Stimulated activated CD4-positive, alpha-beta T cell treated with anti-CD3 and anti-CD28 coated beads, Interleukin-4, amount 100 ng/mL, for 1 hour (primary cell): ENCODE measurements at regions not wholly inside any gene's neighbourhood (a gene's known extent, or its start where the extent isn't known, plus 50 kb on each side); places are given as distances from the start of the nearest gene placed in this dataset.

ENCODE experiments used
- DNase-seq: peaks from one replicate; pipeline ENCODE4 v3.0.0-alpha.2; 2020

DNA sequence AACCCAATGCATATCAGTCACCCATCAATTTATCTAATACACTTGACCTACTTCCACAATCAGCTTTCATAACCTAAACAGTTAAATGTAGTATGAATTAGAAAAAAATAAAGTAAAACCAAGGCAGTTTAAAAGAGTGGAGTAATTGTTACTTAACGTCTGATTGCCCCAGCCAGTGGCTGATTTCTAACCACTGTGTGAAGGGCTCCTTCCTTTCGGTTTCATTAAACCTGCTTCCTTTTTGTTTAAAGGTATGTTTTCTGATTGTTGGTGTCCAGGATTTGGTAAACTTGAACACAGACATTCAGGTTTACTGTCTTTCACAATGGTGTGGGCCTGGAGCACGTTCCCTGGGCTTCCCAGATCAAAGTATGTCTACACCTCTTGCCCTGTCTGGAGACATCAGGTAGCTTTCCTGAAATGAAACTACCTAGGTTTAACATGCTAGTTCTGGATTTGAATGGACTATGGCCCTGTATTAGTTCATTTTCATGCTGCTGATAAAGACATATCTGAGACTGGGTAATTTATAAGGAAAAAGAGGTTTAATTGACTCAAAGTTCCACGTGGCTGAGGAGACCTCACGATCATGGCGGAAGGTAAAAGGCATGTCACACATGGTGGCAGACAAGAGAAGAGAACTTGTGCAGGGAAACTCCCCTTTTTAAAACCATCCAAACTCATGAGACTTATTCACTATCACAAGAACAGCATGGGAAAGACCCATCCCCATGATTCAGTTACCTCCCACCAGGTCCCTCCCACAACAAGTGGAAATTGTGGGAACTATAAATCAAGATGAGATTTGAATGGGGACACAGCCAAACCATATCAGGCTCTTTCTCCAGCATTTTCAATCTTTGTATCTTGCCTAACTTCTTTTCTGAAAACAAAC lies 605.2 kb upstream of the ID2 start:
- no peak for DNase-seq

GRCh38 chr2:8078705-8079104 lies 603.2 kb upstream of the ID2 start:
- no peak for DNase-seq

DNA sequence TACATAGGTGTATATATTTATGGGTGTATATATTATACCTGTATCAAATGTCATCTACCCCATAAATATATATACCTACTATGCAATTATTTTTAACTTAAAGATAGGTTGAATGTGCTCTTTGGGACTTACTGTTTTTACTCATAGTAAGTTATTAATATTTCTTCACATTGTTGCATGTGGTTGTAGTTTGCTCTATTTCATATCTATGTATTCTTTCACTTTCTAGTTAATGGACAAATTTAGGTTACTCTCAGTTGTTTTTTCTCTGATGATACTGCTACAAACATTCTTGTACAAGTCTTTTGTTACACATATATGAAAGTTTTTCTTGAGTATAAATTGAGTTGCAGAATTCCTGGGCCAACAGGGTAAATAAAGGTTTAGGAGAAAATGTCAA lies 601.8 kb upstream of the ID2 start:
- DNase-seq: no peak

GRCh38 chr2:8081130-8081529 lies 600.7 kb upstream of the ID2 start:
- no peak for DNase-seq

GRCh38 chr2:8082840-8083239 lies 599.0 kb upstream of the ID2 start:
- no peak for DNase-seq

DNA sequence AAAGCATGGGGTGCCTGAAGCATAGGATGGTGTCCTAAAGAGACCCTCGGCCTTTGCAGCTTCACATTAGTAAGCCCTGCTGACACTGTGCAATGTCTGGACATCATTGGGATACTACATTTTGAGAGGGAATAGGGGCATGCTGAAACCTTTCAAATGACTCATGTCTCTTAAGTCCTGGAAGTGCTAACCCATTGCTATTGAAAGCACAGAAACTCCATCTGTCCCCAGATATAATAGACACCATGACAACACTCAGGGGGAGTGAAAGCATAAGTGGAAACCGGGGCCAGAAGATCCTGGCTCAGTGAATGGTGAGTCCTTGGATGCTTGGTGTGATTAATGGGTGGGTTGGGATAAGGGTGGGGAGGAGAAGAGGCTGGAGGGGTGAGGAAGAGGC lies 595.5 kb upstream of the ID2 start:
- DNase-seq: no peak

- no peak for DNase-seq
Measured at GRCh38 chr2:8086796-8087479, 594.9 kb upstream of the ID2 start.

DNA sequence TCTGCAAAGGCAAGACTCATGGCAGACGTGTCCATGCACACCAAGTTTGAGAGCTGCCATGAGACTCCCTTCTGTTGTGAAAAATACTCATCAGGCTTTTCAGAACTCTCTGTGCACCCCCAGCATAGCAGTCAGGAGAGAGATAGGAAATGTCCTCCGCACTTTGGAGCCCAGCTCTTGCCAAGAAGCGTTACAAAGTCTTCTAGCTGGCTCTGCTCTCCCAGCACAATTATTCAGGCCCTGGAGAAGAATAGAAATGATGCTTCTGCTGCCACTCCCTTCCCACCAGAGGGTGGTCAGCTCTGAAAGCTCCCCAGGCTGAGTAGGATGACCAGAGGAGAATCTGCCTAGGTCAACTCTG lies 594.4 kb upstream of the ID2 start:
- DNase-seq: no peak

DNA sequence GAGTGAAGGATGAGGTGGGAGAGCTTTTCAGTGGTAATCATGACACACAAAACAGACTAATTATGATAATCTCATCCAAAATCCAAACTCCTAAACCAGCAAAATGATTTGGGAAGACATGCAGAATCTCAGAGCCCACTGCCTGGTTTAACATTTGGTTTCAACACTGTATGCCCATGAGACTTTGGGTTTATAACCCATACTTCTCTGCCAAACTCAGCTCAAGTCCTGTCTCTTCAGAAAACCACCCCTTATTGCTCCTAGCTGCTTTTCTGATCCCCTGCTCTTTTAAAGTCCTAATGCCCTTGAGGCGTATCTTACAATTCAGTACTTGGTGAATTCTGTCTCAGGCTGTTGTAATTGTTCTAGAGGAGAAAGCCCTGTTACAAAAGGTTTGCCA lies 593.0 kb upstream of the ID2 start:
- DNase-seq: no peak

GRCh38 chr2:8089596-8089995 lies 592.3 kb upstream of the ID2 start:
- DNase-seq: no peak

GRCh38 chr2:8090748-8091700 lies 590.8 kb upstream of the ID2 start:
- DNase-seq: peak; percentile 57

DNA sequence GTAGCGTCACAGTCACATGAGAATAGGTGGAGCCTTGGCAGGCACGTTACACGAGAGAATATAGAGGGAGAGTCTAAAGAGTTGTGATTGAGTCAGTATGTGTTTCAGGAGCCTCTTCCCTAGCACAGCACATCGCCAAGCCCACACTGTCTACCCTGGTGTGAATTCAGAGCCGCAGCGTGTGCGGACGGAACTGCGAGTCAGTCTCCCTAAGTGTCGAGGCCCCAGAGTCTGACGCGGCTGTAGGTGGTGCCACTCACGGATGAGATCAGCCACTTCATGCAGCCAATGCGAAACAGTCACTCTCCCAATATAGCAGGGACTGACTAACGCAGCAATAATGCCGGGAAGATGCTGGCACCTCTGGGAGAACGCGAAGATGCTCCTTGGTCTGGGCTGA lies 587.3 kb upstream of the ID2 start:
- DNase-seq: no peak

GRCh38 chr2:8095978-8096377 lies 585.9 kb upstream of the ID2 start:
- no peak for DNase-seq

DNA sequence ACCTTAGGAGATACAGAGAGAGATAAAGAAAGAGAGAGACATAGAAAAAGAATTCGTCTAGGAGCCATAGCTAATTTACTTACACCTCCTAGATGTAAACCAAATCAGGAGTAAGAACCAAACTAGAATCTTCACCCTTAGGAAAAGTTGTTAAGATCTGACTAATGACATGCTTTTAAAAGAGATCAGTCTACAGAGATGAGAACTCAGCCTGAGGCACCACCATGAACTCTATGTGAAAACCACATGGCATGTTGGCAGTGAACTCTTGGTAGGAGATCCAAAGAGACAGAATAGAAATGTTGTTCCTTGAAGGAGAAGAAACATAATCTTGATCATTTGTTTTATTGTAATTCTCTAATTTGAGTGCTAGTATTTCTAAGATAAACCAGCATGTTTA lies 585.4 kb upstream of the ID2 start:
- no peak for DNase-seq

GRCh38 chr2:8098476-8099266 lies 583.2 kb upstream of the ID2 start:
- DNase-seq: no peak

GRCh38 chr2:8099267-8099582 lies 582.6 kb upstream of the ID2 start:
- no peak for DNase-seq

DNA sequence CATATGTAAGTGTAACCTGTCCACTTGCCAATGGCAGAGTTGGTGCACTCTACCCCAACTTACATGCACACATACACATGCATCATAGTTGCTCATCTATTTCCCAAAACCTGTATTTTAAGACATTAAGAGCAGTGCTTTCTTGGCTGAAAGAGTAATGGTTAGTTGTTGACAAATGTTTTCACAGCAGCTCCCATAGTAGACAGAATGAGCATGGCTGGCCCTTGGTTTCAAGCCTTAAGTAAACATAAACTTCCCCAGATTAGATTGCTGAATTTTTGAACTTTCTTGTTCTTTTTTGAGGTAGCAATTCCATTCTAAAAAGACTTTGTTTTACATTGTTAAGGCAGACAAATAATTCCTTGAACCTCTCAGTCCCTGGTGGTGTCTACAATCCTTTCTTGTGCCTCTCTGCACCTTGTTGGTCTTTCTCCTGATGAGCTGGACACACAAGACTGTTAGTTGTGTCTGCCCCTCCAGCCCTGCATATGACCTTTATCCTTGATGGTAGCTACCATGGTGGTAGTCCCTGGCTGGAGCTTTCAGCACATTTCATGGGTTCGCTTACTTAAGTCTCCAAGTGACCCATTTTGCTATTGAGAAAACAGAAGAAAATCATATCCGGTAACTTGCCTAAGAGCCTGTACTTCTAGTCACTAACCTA lies 580.1 kb upstream of the ID2 start:
- DNase-seq: no peak

DNA sequence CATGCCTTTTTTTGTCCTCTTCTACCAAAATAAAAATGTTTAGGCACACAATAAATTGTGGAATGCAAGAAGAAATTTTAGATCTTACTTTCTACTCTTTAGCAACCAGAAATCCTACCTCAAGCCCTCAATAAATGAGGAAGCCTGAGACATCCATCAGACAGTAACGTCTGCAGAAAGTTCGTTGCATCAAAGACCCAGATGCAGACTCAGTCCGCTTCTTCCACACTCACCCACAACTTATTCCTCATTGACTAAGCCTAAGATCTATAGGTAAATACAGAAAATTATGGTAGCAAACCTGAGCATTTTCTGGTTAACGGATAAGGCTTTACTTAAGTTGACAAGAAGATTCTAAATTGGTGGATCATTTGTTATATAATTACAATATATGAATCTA lies 579.4 kb upstream of the ID2 start:
- no peak for DNase-seq

DNA sequence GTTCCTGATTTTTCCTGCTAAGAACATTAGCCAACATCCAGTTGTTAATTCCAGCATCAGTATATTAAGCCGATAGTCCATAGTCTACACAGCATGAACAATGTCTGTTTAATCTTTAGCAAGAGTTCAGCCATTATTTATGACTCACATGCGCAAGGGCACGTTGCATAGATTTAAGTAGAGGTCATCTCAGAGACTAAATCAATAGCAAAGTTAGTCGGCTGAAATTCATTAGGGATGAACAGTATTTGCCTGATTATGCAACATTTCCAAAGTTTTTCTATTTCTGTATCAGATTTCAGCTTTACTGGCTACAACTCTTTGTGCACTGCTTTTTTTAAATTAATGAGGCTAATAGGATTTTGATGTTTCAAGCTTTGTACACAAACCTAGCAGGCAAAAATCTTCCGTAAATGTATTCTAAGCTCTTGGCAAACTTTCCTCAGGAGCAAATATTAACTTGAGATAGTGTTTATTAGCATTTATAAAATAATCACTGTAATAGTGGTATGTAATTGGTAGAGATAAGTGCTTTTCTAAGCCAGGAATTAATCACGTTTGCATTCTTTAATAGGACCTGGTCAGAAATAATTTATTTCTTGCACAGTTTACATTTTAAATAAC lies 578.7 kb upstream of the ID2 start:
- no peak for DNase-seq

DNA sequence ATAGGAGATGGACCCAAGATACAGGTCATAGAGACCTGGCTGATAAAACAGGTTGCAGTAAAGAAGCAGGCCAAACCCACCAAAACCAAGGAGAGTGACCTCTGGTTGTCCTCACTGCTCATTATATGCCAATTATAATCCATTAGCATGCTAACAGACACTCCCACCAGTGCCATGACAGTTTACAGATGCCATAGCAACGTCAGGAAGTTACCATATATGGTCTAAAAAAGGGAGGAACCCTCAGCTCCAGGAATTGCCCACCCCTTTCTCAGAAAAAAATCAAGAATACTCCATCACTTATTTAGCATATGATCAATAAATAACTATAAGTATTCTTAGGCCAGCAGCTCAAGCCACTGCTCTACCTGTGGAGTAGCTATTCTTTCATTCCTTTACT lies 574.7 kb upstream of the ID2 start:
- DNase-seq: no peak

DNA sequence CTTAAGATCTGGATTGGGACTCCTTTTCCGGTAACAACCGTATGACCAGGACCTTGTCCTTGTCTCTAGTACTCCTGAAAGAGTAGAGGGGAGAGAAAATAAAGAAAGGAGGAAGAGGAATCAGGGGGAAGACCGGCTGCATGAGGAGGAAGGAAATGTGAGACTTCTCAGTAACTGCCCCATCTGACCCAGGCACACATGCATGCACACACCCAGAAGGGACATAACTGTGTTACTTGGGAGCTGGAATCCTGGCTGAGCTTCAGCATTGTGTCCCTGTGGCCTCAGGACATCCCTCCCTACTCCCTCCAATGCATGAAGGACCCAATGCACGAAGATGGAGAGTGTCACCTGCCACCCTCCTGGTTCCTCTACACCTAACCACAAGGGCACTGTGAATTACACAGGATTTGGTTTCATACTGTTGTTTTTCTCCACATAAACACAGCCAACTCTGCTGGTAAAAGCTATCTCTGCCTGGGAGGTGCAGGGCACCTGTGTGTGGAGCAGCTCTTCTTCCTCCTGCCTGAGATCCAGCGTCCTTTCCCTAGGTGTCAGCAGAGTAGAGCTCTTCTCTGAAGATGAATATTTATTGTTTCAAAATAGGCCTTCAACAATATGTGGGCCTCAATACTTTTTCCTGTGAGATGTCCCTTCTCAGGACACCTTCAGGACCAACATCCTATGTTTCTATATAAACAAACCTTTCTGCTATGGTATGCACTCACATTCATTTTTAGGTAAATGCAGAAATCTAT lies 574.1 kb upstream of the ID2 start:
- no peak for DNase-seq
